ENCODE measurements at regions not wholly inside any gene's neighbourhood (a gene's known extent, or its start where the extent isn't known, plus 50 kb on each side); places are given as distances from the start of the nearest gene placed in this dataset.

GRCh38 chr13:99688776-99689175 lies 187.5 kb downstream of the TM9SF2 start:
- no peak for TF ChIP-seq TAF1 (IDR thresholded peaks at IDR 0.05; ENCODE audit: borderline replicate concordance, insufficient read depth, low read length)
- no peak for TF ChIP-seq POLR2AphosphoS5 (IDR thresholded peaks at IDR 0.05; ENCODE audit: low read depth, low read length)
- no peak for TF ChIP-seq REST (IDR thresholded peaks at IDR 0.05; ENCODE audit: insufficient read depth in 1 of 2, low read depth in 2 of 2, low read length in 2 of 2)

Measured in PFSK-1 (cell line).